WTC11 (cell line): ENCODE measurements at regions not wholly inside any gene's neighbourhood (a gene's known extent, or its start where the extent isn't known, plus 50 kb on each side); places are given as distances from the start of the nearest gene placed in this dataset.

Source experiments
- ATAC-seq: fragments of 200-7000 bp; cut with Tn5 transposase; 2 replicates; pipeline ENCODE4 v1.10.0; 2021; ENCODE audit warnings: mild to moderate bottlenecking, moderate library complexity
- CTCF ChIA-PET: fragments of 300-600 bp; sonication (Branson Sonifier 250); formaldehyde crosslinking; loops from one replicate; lab custom pipeline; 2021; ENCODE audit warnings: antibody characterized with exemption; lab: Charles Lee
- POLR2A ChIA-PET: fragments of 350-600 bp; sonication (Branson Sonifier 250); formaldehyde crosslinking; loops from one replicate; lab custom pipeline; 2021; ENCODE audit warnings: antibody characterized with exemption; lab: Charles Lee
- DNase-seq: peaks from one replicate; pipeline ENCODE4 v3.0.0; 2021; ENCODE audit warnings: low spot score
- H3K27ac Mint-ChIP-seq: 2 replicates; pipeline ENCODE4 v1.8.0; 2021; ENCODE audit warnings: mixed read lengths
- H3K27me3 Mint-ChIP-seq: 2 replicates; pipeline ENCODE4 v1.8.0; 2021; ENCODE audit warnings: low read depth, mild to moderate bottlenecking, moderate library complexity, mixed read lengths
- H3K36me3 Mint-ChIP-seq: 2 replicates; pipeline ENCODE4 v1.8.0; 2021; ENCODE audit warnings: mixed read lengths
- H3K4me1 Mint-ChIP-seq: 2 replicates; pipeline ENCODE4 v1.8.0; 2022; ENCODE audit warnings: mixed read lengths
- H3K4me3 Mint-ChIP-seq: 2 replicates; pipeline ENCODE4 v1.8.0; 2021; ENCODE audit warnings: mild to moderate bottlenecking, moderate library complexity, mixed read lengths
- H3K9me3 Mint-ChIP-seq: 2 replicates; pipeline ENCODE4 v1.8.0; 2021; ENCODE audit warnings: mixed read lengths
- AFF4 ChIP-seq: sonication (generic); formaldehyde crosslinking; IDR thresholded peaks from 2 replicates; pipeline ENCODE4 v1.8.1; 2023; ENCODE audit warnings: mild to moderate bottlenecking, missing genetic modification reagents, borderline replicate concordance
- ATF6 ChIP-seq: sonication (generic); formaldehyde crosslinking; IDR thresholded peaks from 2 replicates; pipeline ENCODE4 v1.8.1; 2023; ENCODE audit warnings: mild to moderate bottlenecking, missing genetic modification reagents
- CREM ChIP-seq: sonication (generic); formaldehyde crosslinking; IDR thresholded peaks from 2 replicates; pipeline ENCODE4 v1.8.1; 2022; ENCODE audit warnings: mild to moderate bottlenecking, missing genetic modification reagents, moderate library complexity
- FOXP4 ChIP-seq: sonication (generic); formaldehyde crosslinking; IDR thresholded peaks from 2 replicates; pipeline ENCODE4 v1.8.0; 2022; ENCODE audit warnings: mild to moderate bottlenecking, missing genetic modification reagents
- HMGA2 ChIP-seq: fragments of 250-450 bp; sonication (Bioruptor Pico); IDR thresholded peaks from 2 replicates; pipeline ENCODE4 v1.4.0; 2021; ENCODE audit warnings: mild to moderate bottlenecking, moderate library complexity
- HMGXB4 ChIP-seq: sonication (generic); formaldehyde crosslinking; IDR thresholded peaks from 2 replicates; pipeline ENCODE4 v1.8.1; 2023; ENCODE audit warnings: mild to moderate bottlenecking, moderate library complexity, missing genetic modification reagents
- IRF2 ChIP-seq: sonication (generic); formaldehyde crosslinking; IDR thresholded peaks from 2 replicates; pipeline ENCODE4 v1.8.0; 2022; ENCODE audit warnings: low read depth, missing genetic modification reagents, borderline replicate concordance
- JAZF1 ChIP-seq: fragments of 250-450 bp; sonication (Bioruptor Pico); IDR thresholded peaks from 2 replicates; pipeline ENCODE4 v1.9.0; 2021; ENCODE audit warnings: moderate library complexity, mild to moderate bottlenecking, inconsistent platforms
- JUN ChIP-seq: sonication (generic); formaldehyde crosslinking; IDR thresholded peaks from 2 replicates; pipeline ENCODE4 v1.8.0; 2023; ENCODE audit warnings: mild to moderate bottlenecking, missing genetic modification reagents
- MLX ChIP-seq: sonication (generic); formaldehyde crosslinking; IDR thresholded peaks from 2 replicates; pipeline ENCODE4 v1.8.1; 2023; ENCODE audit warnings: mild to moderate bottlenecking, missing genetic modification reagents, moderate library complexity
- MXD4 ChIP-seq: fragments of 250-450 bp; sonication (Bioruptor Pico); IDR thresholded peaks from 2 replicates; pipeline ENCODE4 v1.8.0; 2021; ENCODE audit warnings: mild to moderate bottlenecking, moderate library complexity, borderline replicate concordance
- RELA ChIP-seq: sonication (generic); formaldehyde crosslinking; IDR thresholded peaks from 2 replicates; pipeline ENCODE4 v1.8.1; 2022; ENCODE audit warnings: missing genetic modification reagents, mild to moderate bottlenecking, borderline replicate concordance
- SP1 ChIP-seq: sonication (generic); formaldehyde crosslinking; conservative IDR thresholded peaks from 2 replicates; pipeline ENCODE4 v1.8.1; 2022; ENCODE audit warnings: missing genetic modification reagents
- USF2 ChIP-seq: sonication (generic); formaldehyde crosslinking; IDR thresholded peaks from 2 replicates; pipeline ENCODE4 v1.8.1; 2023; ENCODE audit warnings: mild to moderate bottlenecking, missing genetic modification reagents, moderate library complexity
- ZBTB43 ChIP-seq: sonication (generic); formaldehyde crosslinking; IDR thresholded peaks from 2 replicates; pipeline ENCODE4 v1.8.1; 2023; ENCODE audit warnings: mild to moderate bottlenecking, missing genetic modification reagents
- ZNF138 ChIP-seq: sonication (generic); formaldehyde crosslinking; conservative IDR thresholded peaks from 2 replicates; pipeline ENCODE4 v1.8.1; 2022; ENCODE audit warnings: mild to moderate bottlenecking, moderate library complexity, missing genetic modification reagents
- ZNF232 ChIP-seq: sonication (generic); formaldehyde crosslinking; IDR thresholded peaks from 2 replicates; pipeline ENCODE4 v1.8.0; 2022; ENCODE audit warnings: mild to moderate bottlenecking, missing genetic modification reagents
- ZNF263 ChIP-seq: sonication (generic); formaldehyde crosslinking; IDR thresholded peaks from 2 replicates; pipeline ENCODE4 v1.8.1; 2022; ENCODE audit warnings: low read depth, mild to moderate bottlenecking, moderate library complexity, missing genetic modification reagents

GRCh38 chr10:8874972-8875371, 820.5 kb downstream of the GATA3 start:
- Mint-ChIP-seq H3K4me1 (no peaks in the 10 kb centered on the region), H3K4me3 (no peak overlapping the region), H3K27me3 (no peaks in the 10 kb centered on the region; the same call in 1 of the 2 replicates), H3K9me3 (0 out of 2 replicates have a peak, but pooled peaks cover 3% of the 10 kb centered on the region), H3K36me3 (no peaks in the 10 kb centered on the region), H3K27ac (no peak overlapping the region)
- ChIA-PET POLR2A (no interaction called here), CTCF (no interaction called here)
- DNase-seq, result no peak
- TF ChIP-seq ZNF232 (no peak), SP1 (CRISPR knock-in tag) (no peak)
- no peak for ATAC-seq

- H3K36me3 Mint-ChIP-seq, result no peaks in the 10 kb centered on the region
- ATAC-seq (no peak), DNase-seq (no peak)
- H3K27me3 Mint-ChIP-seq, result no peaks in the 10 kb centered on the region; the same call in 1 of the 2 replicates
- ChIA-PET CTCF (no interaction called here), POLR2A (no interaction called here)
- no peaks in the 10 kb centered on the region for H3K4me1 Mint-ChIP-seq
- no peak for TF ChIP-seq CREM
- no peak for TF ChIP-seq JUN
- TF ChIP-seq AFF4, result no peak
- no peak overlapping the region for H3K4me3 Mint-ChIP-seq
- no peak overlapping the region for H3K27ac Mint-ChIP-seq
- no peaks in the 10 kb centered on the region for H3K9me3 Mint-ChIP-seq
Observed at GRCh38 chr10:8876171-8876570, 821.7 kb downstream of the GATA3 start.

- POLR2A ChIA-PET, result no interaction called here
- no peaks in the 10 kb centered on the region for H3K27me3 Mint-ChIP-seq
Observed at GRCh38 chr10:8889538-8889937, 835.0 kb downstream of the GATA3 start.

More at GRCh38 chr10:8889538-8889937, 835.0 kb downstream of the GATA3 start:
- CTCF ChIA-PET, result no interaction called here
- TF ChIP-seq ATF6 (CRISPR knock-in tag) (no peak), IRF2 (no peak), ZNF263 (CRISPR knock-in tag) (no peak), HMGXB4 (no peak), HMGA2 (no peak), ZBTB43 (CRISPR knock-in tag) (no peak), JAZF1 (CRISPR knock-in tag) (no peak), ZNF138 (CRISPR knock-in tag) (no peak), MXD4 (CRISPR knock-in tag) (no peak), FOXP4 (CRISPR knock-in tag) (no peak), RELA (no peak), MLX (CRISPR knock-in tag) (no peak), USF2 (no peak)
- Mint-ChIP-seq H3K36me3 (no peaks in the 10 kb centered on the region), H3K4me1 (no peaks in the 10 kb centered on the region), H3K9me3 (peaks cover 3% of the 10 kb centered on the region; the same call in 1 of the 2 replicates), H3K27ac (no peak overlapping the region), H3K4me3 (no peak overlapping the region)
- DNase-seq (no peak), ATAC-seq (no peak)
